ENCODE measurements at regions not wholly inside any gene's neighbourhood (a gene's known extent, or its start where the extent isn't known, plus 50 kb on each side); places are given as distances from the start of the nearest gene placed in this dataset.
A peak's percentile ranks its signal among the peaks of the same experiment; 100 is the strongest.
"Not testable (repeated sequence)": the region's sequence is repeated elsewhere in the genome, so short reads cannot be mapped to it uniquely, and the experiment has no call there.

GRCh38 chr12:92421042-92421441 is 275.4 kb upstream of the BTG1 start:
- DNase-seq (ENCODE audit: low spot score): no peak

GRCh38 chr12:92419201-92419600 is 273.6 kb upstream of the BTG1 start:
- no peak for DNase-seq (ENCODE audit: low spot score)

GRCh38 chr12:92418381-92418780 is 272.7 kb upstream of the BTG1 start:
- DNase-seq (ENCODE audit: low spot score): no peak

GRCh38 chr12:92417373-92417772 is 271.7 kb upstream of the BTG1 start:
- DNase-seq (ENCODE audit: low spot score): no peak

GRCh38 chr12:92416385-92416812 is 270.8 kb upstream of the BTG1 start:
- DNase-seq (ENCODE audit: low spot score): no peak

- no peak for DNase-seq (ENCODE audit: low spot score)
Observed at GRCh38 chr12:92414170-92415070, 268.8 kb upstream of the BTG1 start.

- no peak for DNase-seq (ENCODE audit: low spot score)
Observed at GRCh38 chr12:92413286-92413685, 267.6 kb upstream of the BTG1 start.

GRCh38 chr12:92412856-92413255 is 267.2 kb upstream of the BTG1 start:
- DNase-seq (ENCODE audit: low spot score): peak; percentile 14

GRCh38 chr12:92411687-92412086 is 266.0 kb upstream of the BTG1 start:
- DNase-seq (ENCODE audit: low spot score): no peak

GRCh38 chr12:92408072-92408900 is 262.6 kb upstream of the BTG1 start:
- DNase-seq (ENCODE audit: low spot score): peak; percentile 47

GRCh38 chr12:92406404-92407070 is 260.9 kb upstream of the BTG1 start:
- not testable (repeated sequence) for DNase-seq (ENCODE audit: low spot score)

GRCh38 chr12:92405801-92406251 is 260.2 kb upstream of the BTG1 start:
- DNase-seq (ENCODE audit: low spot score): not testable (repeated sequence)

GRCh38 chr12:92404921-92405320 is 259.3 kb upstream of the BTG1 start:
- DNase-seq (ENCODE audit: low spot score): no peak

GRCh38 chr12:92404259-92404894 is 258.7 kb upstream of the BTG1 start:
- no peak for DNase-seq (ENCODE audit: low spot score)

- peak; percentile 43 for DNase-seq (ENCODE audit: low spot score)
Observed at GRCh38 chr12:92403210-92404175, 257.8 kb upstream of the BTG1 start.

- DNase-seq (ENCODE audit: low spot score): no peak
Observed at GRCh38 chr12:92402415-92402814, 256.8 kb upstream of the BTG1 start.

- DNase-seq (ENCODE audit: low spot score): no peak
Observed at GRCh38 chr12:92400006-92400405, 254.4 kb upstream of the BTG1 start.

GRCh38 chr12:92398565-92399309 is 253.1 kb upstream of the BTG1 start:
- no peak for DNase-seq (ENCODE audit: low spot score)

- peak; percentile 77 for DNase-seq (ENCODE audit: low spot score)
Observed at GRCh38 chr12:92396647-92397252, 251.1 kb upstream of the BTG1 start.
